Naive thymus-derived CD4-positive, alpha-beta T cell (primary cell): ENCODE measurements at regions not wholly inside any gene's neighbourhood (a gene's known extent, or its start where the extent isn't known, plus 50 kb on each side); places are given as distances from the start of the nearest gene placed in this dataset.

ENCODE experiments used
- ATAC-seq: fragments of 150-1000 bp; cut with Tn5 transposase; 2 replicates; pipeline ENCODE4 v1.10.0; 2021; ENCODE audit warnings: mild to moderate bottlenecking, moderate library complexity
- CTCF ChIA-PET: fragments of 350-600 bp; sonication (Branson Sonifier 250); formaldehyde crosslinking; loops from one replicate; lab custom pipeline; 2021; ENCODE audit warnings: antibody characterized with exemption; lab: Charles Lee
- POLR2A ChIA-PET: fragments of 350-600 bp; sonication (Branson Sonifier 250); formaldehyde crosslinking; loops from one replicate; lab custom pipeline; 2021; ENCODE audit warnings: antibody characterized with exemption, inconsistent platforms; lab: Charles Lee
- DNase-seq, 9 donors: peaks; one replicate each; pipeline versions ENCODE4 v3.0.0 to v3.0.0-alpha.2; 2020 to 2022; ENCODE audit warnings: mixed read lengths in 1 of 9
- H3K27ac ChIP-seq: one replicate; pipeline ENCODE4 v1.7.0; 2013; ENCODE audit warnings: mild to moderate bottlenecking, low read depth, low read length, moderate library complexity
- H3K27me3 ChIP-seq, 2 donors: one replicate each; pipeline ENCODE4 v1.7.0; 2013; ENCODE audit warnings: low read length in 2 of 2, mild to moderate bottlenecking in 2 of 2, moderate library complexity in 2 of 2; ENCODE audit not compliant: control insufficient read depth in 2 of 2, insufficient read depth in 2 of 2
- H3K36me3 ChIP-seq, 3 experiments: 1 replicate in 2 of 3; 2 replicates in 1 of 3; pipeline ENCODE4 v1.7.0; 2013; ENCODE audit warnings: low read length in 3 of 3, mild to moderate bottlenecking in 3 of 3, moderate library complexity in 1 of 3; ENCODE audit not compliant: insufficient read depth in 3 of 3, control insufficient read depth in 2 of 3
- H3K4me1 ChIP-seq, 2 donors: one replicate each; pipeline ENCODE4 v1.7.0; 2013; ENCODE audit warnings: low read length in 2 of 2, mild to moderate bottlenecking in 2 of 2, moderate library complexity in 1 of 2; ENCODE audit not compliant: control insufficient read depth in 2 of 2, insufficient read depth in 2 of 2
- H3K4me3 ChIP-seq: 2 replicates; pipeline ENCODE4 v1.7.0; 2013; ENCODE audit warnings: mild to moderate bottlenecking, low read length
- H3K9me3 ChIP-seq, 3 experiments: 1 replicate in 2 of 3; 2 replicates in 1 of 3; pipeline ENCODE4 v1.7.0; 2013; ENCODE audit warnings: low read length in 3 of 3; ENCODE audit not compliant: control insufficient read depth in 2 of 3
- H3K27ac Mint-ChIP-seq, 9 donors: one replicate each; pipeline ENCODE4 v1.8.0; 2020 to 2022; ENCODE audit warnings: mixed read lengths in 9 of 9, mild to moderate bottlenecking in 8 of 9, moderate library complexity in 5 of 9, inconsistent platforms in 2 of 9
- H3K27me3 Mint-ChIP-seq, 5 donors: one replicate each; pipeline ENCODE4 v1.8.0; 2021 to 2022; ENCODE audit warnings: mixed read lengths in 5 of 5, mild to moderate bottlenecking in 1 of 5
- H3K36me3 Mint-ChIP-seq, 5 donors: one replicate each; pipeline ENCODE4 v1.8.0; 2020 to 2022; ENCODE audit warnings: mixed read lengths in 5 of 5, mild to moderate bottlenecking in 3 of 5, inconsistent platforms in 1 of 5
- H3K4me1 Mint-ChIP-seq, 7 donors: one replicate each; pipeline ENCODE4 v1.8.0; 2020 to 2022; ENCODE audit warnings: mixed read lengths in 7 of 7, mild to moderate bottlenecking in 3 of 7, inconsistent platforms in 1 of 7
- H3K4me3 Mint-ChIP-seq, 10 donors: one replicate each; pipeline ENCODE4 v1.8.0; 2020 to 2022; ENCODE audit warnings: mild to moderate bottlenecking in 10 of 10, mixed read lengths in 10 of 10, moderate library complexity in 6 of 10, inconsistent platforms in 2 of 10
- H3K9me3 Mint-ChIP-seq, 11 donors: one replicate each; pipeline ENCODE4 v1.8.0; 2020 to 2022; ENCODE audit warnings: mixed read lengths in 11 of 11, mild to moderate bottlenecking in 4 of 11, inconsistent platforms in 1 of 11, moderate library complexity in 1 of 11
- intact Hi-C, 2 donors: fragments of 100-400 bp; cut with micrococcal nuclease; formaldehyde crosslinking; loops; one replicate each; pipeline ENCODE4 v1.15.1; 2023

GRCh38 chr2:126356631-126357030 lies 299.3 kb upstream of the GYPC start:
- Mint-ChIP-seq H3K4me3 (no peak overlapping the region), H3K9me3 (peaks cover 0 to 5% (median 0%) of the 10 kb centered on the region in 11 donors), H3K36me3 (no peaks in the 10 kb centered on the region), H3K27ac (no peak overlapping the region), H3K4me1 (no peaks in the 10 kb centered on the region), H3K27me3 (peaks cover 0 to 13% (median 7%) of the 10 kb centered on the region in 5 donors)
- ChIA-PET POLR2A (no interaction called here), CTCF (interaction anchor here (0.6 kb wide), 2 partner anchors 1395 to 1449 kb away, joined by 4 read pairs; no protein-coding TSS in a partner anchor)
- H3K4me1 ChIP-seq, result no peaks in the 10 kb centered on the region
- ATAC-seq (no peak), DNase-seq (no peak)
- H3K9me3 ChIP-seq, result no peaks in the 10 kb centered on the region
- no peaks in the 10 kb centered on the region for H3K27me3 ChIP-seq
- no peak overlapping the region for H3K4me3 ChIP-seq
- H3K27ac ChIP-seq, result no peak overlapping the region
- H3K36me3 ChIP-seq, result no peaks in the 10 kb centered on the region
- intact Hi-C loops, result no loop called here

- no peak for DNase-seq
- no peak overlapping the region for H3K27ac Mint-ChIP-seq
- ATAC-seq, result no peak
- no peaks in the 10 kb centered on the region for H3K4me1 Mint-ChIP-seq
- POLR2A ChIA-PET, result no interaction called here
- Histone ChIP-seq H3K4me1 (no peaks in the 10 kb centered on the region), H3K36me3 (no peaks in the 10 kb centered on the region), H3K27ac (no peak overlapping the region), H3K27me3 (no peaks in the 10 kb centered on the region), H3K4me3 (no peak overlapping the region), H3K9me3 (no peaks in the 10 kb centered on the region)
- H3K27me3 Mint-ChIP-seq, result peaks cover 0 to 19% (median 7%) of the 10 kb centered on the region in 5 donors
- CTCF ChIA-PET, result no interaction called here
- no peaks in the 10 kb centered on the region for H3K36me3 Mint-ChIP-seq
- intact Hi-C loops, result no loop called here
- no peaks in the 10 kb centered on the region for H3K9me3 Mint-ChIP-seq
- H3K4me3 Mint-ChIP-seq, result no peak overlapping the region
Observed at GRCh38 chr2:126358122-126358521, 297.8 kb upstream of the GYPC start.

- no peaks in the 10 kb centered on the region for H3K36me3 ChIP-seq
- ChIA-PET CTCF (interaction anchor here (1.9 kb wide), 1 partner anchor 417 kb away, joined by 5 read pairs; no protein-coding TSS in a partner anchor), POLR2A (no interaction called here)
- H3K4me3 ChIP-seq, result no peak overlapping the region
- Mint-ChIP-seq H3K9me3 (no peaks in the 10 kb centered on the region), H3K27me3 (peaks cover 0 to 26% (median 9%) of the 10 kb centered on the region in 5 donors), H3K4me3 (no peak overlapping the region), H3K27ac (no peak overlapping the region), H3K4me1 (no peaks in the 10 kb centered on the region), H3K36me3 (no peaks in the 10 kb centered on the region)
- H3K9me3 ChIP-seq, result no peaks in the 10 kb centered on the region
- intact Hi-C loops, result loop anchor here in 1 of 2 donors (1.0 kb wide), 1 partner anchor 418 kb away; no protein-coding TSS in a partner anchor
- DNase-seq, result peak in 2 of 9 donors; percentile 14
- H3K27me3 ChIP-seq, result no peaks in the 10 kb centered on the region
- no peak overlapping the region for H3K27ac ChIP-seq
- ATAC-seq, result peak; percentile 45
- no peaks in the 10 kb centered on the region for H3K4me1 ChIP-seq
Observed at GRCh38 chr2:126359494-126359893, 296.5 kb upstream of the GYPC start.

GRCh38 chr2:126367361-126367760 lies 288.6 kb upstream of the GYPC start:
- peaks cover 0 to 7% (median 4%) of the 10 kb centered on the region in 5 donors for H3K27me3 Mint-ChIP-seq
- peak overlapping the region in 1 of 9 donors; percentile 4 for H3K27ac Mint-ChIP-seq
- intact Hi-C loops, result no loop called here
- no peak overlapping the region for H3K4me3 ChIP-seq
- no peak for ATAC-seq
- H3K27ac ChIP-seq, result no peak overlapping the region
- no peaks in the 10 kb centered on the region for H3K9me3 ChIP-seq
- no peaks in the 10 kb centered on the region for H3K4me1 ChIP-seq
- CTCF ChIA-PET, result no interaction called here
- H3K36me3 ChIP-seq, result no peaks in the 10 kb centered on the region
- peaks cover 0 to 6% (median 0%) of the 10 kb centered on the region in 7 donors for H3K4me1 Mint-ChIP-seq
- no peaks in the 10 kb centered on the region for H3K36me3 Mint-ChIP-seq
- peaks cover 0 to 1% (median 0%) of the 10 kb centered on the region in 11 donors for H3K9me3 Mint-ChIP-seq
- H3K27me3 ChIP-seq, result no peaks in the 10 kb centered on the region
- no peak overlapping the region for H3K4me3 Mint-ChIP-seq
- POLR2A ChIA-PET, result no interaction called here
- no peak for DNase-seq

GRCh38 chr2:126368758-126369157 lies 287.2 kb upstream of the GYPC start:
- ATAC-seq (no peak), DNase-seq (no peak)
- POLR2A ChIA-PET, result no interaction called here
- Histone ChIP-seq H3K9me3 (no peaks in the 10 kb centered on the region), H3K27me3 (no peaks in the 10 kb centered on the region), H3K4me3 (no peak overlapping the region), H3K27ac (no peak overlapping the region), H3K4me1 (no peaks in the 10 kb centered on the region), H3K36me3 (no peaks in the 10 kb centered on the region)
- H3K4me3 Mint-ChIP-seq, result no peak overlapping the region
- peaks cover 0 to 1% (median 0%) of the 10 kb centered on the region in 11 donors for H3K9me3 Mint-ChIP-seq
- H3K27ac Mint-ChIP-seq, result no peak overlapping the region
- no peaks in the 10 kb centered on the region for H3K36me3 Mint-ChIP-seq
- H3K4me1 Mint-ChIP-seq, result peaks cover 0 to 6% (median 0%) of the 10 kb centered on the region in 7 donors
- intact Hi-C loops, result no loop called here
- peaks cover 0 to 7% (median 4%) of the 10 kb centered on the region in 5 donors for H3K27me3 Mint-ChIP-seq
- CTCF ChIA-PET, result no interaction called here

GRCh38 chr2:126370201-126370600 lies 285.8 kb upstream of the GYPC start:
- H3K4me1 ChIP-seq, result no peaks in the 10 kb centered on the region
- H3K36me3 Mint-ChIP-seq, result no peaks in the 10 kb centered on the region
- intact Hi-C loops, result no loop called here
- peaks cover 0 to 1% (median 0%) of the 10 kb centered on the region in 11 donors for H3K9me3 Mint-ChIP-seq
- no peaks in the 10 kb centered on the region for H3K27me3 Mint-ChIP-seq
- no peaks in the 10 kb centered on the region for H3K9me3 ChIP-seq
- no peaks in the 10 kb centered on the region for H3K36me3 ChIP-seq
- no peak for ATAC-seq
- H3K4me3 Mint-ChIP-seq, result no peak overlapping the region
- H3K4me1 Mint-ChIP-seq, result peaks cover 0 to 6% (median 0%) of the 10 kb centered on the region in 7 donors
- H3K4me3 ChIP-seq, result no peak overlapping the region
- no peaks in the 10 kb centered on the region for H3K27me3 ChIP-seq
- H3K27ac Mint-ChIP-seq, result no peak overlapping the region
- H3K27ac ChIP-seq, result no peak overlapping the region
- no peak for DNase-seq
- ChIA-PET CTCF (interaction anchor here (0.5 kb wide), 1 partner anchor 10 kb away, joined by 3 read pairs; no protein-coding TSS in a partner anchor), POLR2A (no interaction called here)

GRCh38 chr2:126372406-126372805 lies 283.6 kb upstream of the GYPC start:
- intact Hi-C loops, result no loop called here
- Mint-ChIP-seq H3K27me3 (peaks cover 0 to 3% (median 0%) of the 10 kb centered on the region in 5 donors), H3K4me1 (peaks cover 0 to 6% (median 0%) of the 10 kb centered on the region in 7 donors), H3K9me3 (no peaks in the 10 kb centered on the region), H3K36me3 (no peaks in the 10 kb centered on the region), H3K27ac (no peak overlapping the region), H3K4me3 (no peak overlapping the region)
- Histone ChIP-seq H3K4me3 (no peak overlapping the region), H3K36me3 (no peaks in the 10 kb centered on the region), H3K27ac (no peak overlapping the region), H3K27me3 (no peaks in the 10 kb centered on the region), H3K4me1 (no peaks in the 10 kb centered on the region), H3K9me3 (no peaks in the 10 kb centered on the region)
- POLR2A ChIA-PET, result no interaction called here
- CTCF ChIA-PET, result no interaction called here
- ATAC-seq, result no peak
- DNase-seq, result no peak
